HepG2 (cell line): ENCODE measurements at regions not wholly inside any gene's neighbourhood (a gene's known extent, or its start where the extent isn't known, plus 50 kb on each side); places are given as distances from the start of the nearest gene placed in this dataset.

Experiments
- ATAC-seq: fragments of 200-7000 bp; cut with Tn5 transposase; 3 replicates; pipeline ENCODE4 v1.9.1; 2020; ENCODE audit warnings: mild to moderate bottlenecking, moderate library complexity
- BruUV-seq: library from RNA; stranded (reverse); fragments of 400-500 nt; replicated peaks from 2 replicates; lab custom pipeline; 2021; lab: Mats Ljungman, UMichigan
- CTCF ChIA-PET: fragments of 300-600 bp; formaldehyde crosslinking; extraction: SDS; loops from one replicate; lab custom pipeline; 2021; ENCODE audit warnings: low total read pairs, inconsistent platforms, low intra/inter-chr PET ratio; lab: Yijun Ruan, JAX
- POLR2A ChIA-PET: fragments of 350-600 bp; sonication (Branson Sonifier 250); formaldehyde crosslinking; loops from one replicate; lab custom pipeline; 2020; ENCODE audit warnings: antibody characterized with exemption, inconsistent platforms; lab: Yijun Ruan, JAX
- DNase-seq: peaks from one replicate; pipeline ENCODE4 v3.0.0-alpha.2; 2015; ENCODE audit warnings: low spot score
- FAIRE-seq: peaks from 3 replicates; lab custom pipeline; 2011; peaks lifted over from hg19 to GRCh38; lab: Jason Lieb, UNC
- H2AFZ ChIP-seq: one replicate; pipeline ENCODE4 v1.6.1; 2011; ENCODE audit warnings: low read length, inconsistent platforms
- H3K27ac ChIP-seq: fragments of 300-600 bp; 3 replicates; pipeline ENCODE4 v1.8.0; 2011; ENCODE audit warnings: mixed run types, mild to moderate bottlenecking, mixed read lengths, low read length, inconsistent platforms; ENCODE audit not compliant: insufficient read depth; ENCODE audit errors: extremely low read length
- H3K27me3 ChIP-seq, 2 experiments: fragments of 200-600 bp in 1 of 2; 2 replicates in 1 of 2; 3 replicates in 1 of 2; pipeline versions ENCODE4 v1.6.0 to v1.8.0; 2011; ENCODE audit warnings: low read length in 2 of 2, mild to moderate bottlenecking in 2 of 2, moderate library complexity in 2 of 2, inconsistent platforms in 1 of 2; ENCODE audit not compliant: insufficient read depth in 2 of 2, control insufficient read depth in 1 of 2
- H3K36me3 ChIP-seq, 2 experiments: fragments of 200-600 bp in 1 of 2; replicated peaks in 1 of 2; 2 replicates in 1 of 2; 3 replicates in 1 of 2; pipeline versions ENCODE4 v1.5.1 to v1.8.0; 2011; ENCODE audit warnings: low read length in 2 of 2, inconsistent platforms in 1 of 2; ENCODE audit not compliant: insufficient read depth in 2 of 2, control insufficient read depth in 1 of 2
- H3K4me1 ChIP-seq: 2 replicates; pipeline ENCODE4 v1.5.1; 2012; ENCODE audit warnings: low read length, inconsistent platforms; ENCODE audit not compliant: insufficient read depth
- H3K4me2 ChIP-seq: 2 replicates; pipeline ENCODE4 v1.6.0; 2011; ENCODE audit warnings: low read depth, low read length, inconsistent platforms
- H3K4me3 ChIP-seq, 3 experiments: fragments of 200-600 bp in 1 of 3; sonication (generic), shearing (Covaris generic) in 1 of 3; replicated peaks in 1 of 3; 2 replicates each; pipeline ENCODE4 v1.5.1; 2011 to 2016; ENCODE audit warnings: low read length in 3 of 3, inconsistent platforms in 2 of 3, low read depth in 2 of 3, mild to moderate bottlenecking in 2 of 3, control low read depth in 1 of 3, mixed read lengths in 1 of 3; ENCODE audit not compliant: insufficient read depth in 1 of 3
- H3K79me2 ChIP-seq: one replicate; pipeline ENCODE4 v1.6.1; 2011; ENCODE audit warnings: low read length, inconsistent platforms; ENCODE audit not compliant: insufficient read depth
- H3K9ac ChIP-seq: 2 replicates; pipeline ENCODE4 v1.6.0; 2011; ENCODE audit warnings: mild to moderate bottlenecking, low read depth, low read length, inconsistent platforms; ENCODE audit not compliant: insufficient read depth
- H3K9me3 ChIP-seq: 2 replicates; pipeline ENCODE4 v1.5.1; 2012; ENCODE audit warnings: mild to moderate bottlenecking, low read length
- H4K20me1 ChIP-seq: 2 replicates; pipeline ENCODE4 v1.6.0; 2011; ENCODE audit warnings: inconsistent platforms, mild to moderate bottlenecking, low read length, moderate library complexity; ENCODE audit not compliant: insufficient read depth
- GABPB1 ChIP-seq: IDR thresholded peaks from 2 replicates; pipeline ENCODE4 v1.6.1; 2016; ENCODE audit warnings: mild to moderate bottlenecking, missing genetic modification reagents, moderate library complexity, missing compliant biosample characterization
- HOXA5 ChIP-seq: sonication (generic); formaldehyde crosslinking; IDR thresholded peaks from 2 replicates; pipeline ENCODE4 v1.4.0; 2020; ENCODE audit warnings: missing genetic modification reagents
- HOXA7 ChIP-seq: sonication (generic); formaldehyde crosslinking; IDR thresholded peaks from 2 replicates; pipeline ENCODE4 v1.8.1; 2022; ENCODE audit warnings: mild to moderate bottlenecking, missing genetic modification reagents, moderate library complexity
- KDM3A ChIP-seq: IDR thresholded peaks from 2 replicates; pipeline ENCODE4 v1.6.1; 2018; ENCODE audit warnings: low read depth, missing compliant biosample characterization
- NFKB2 ChIP-seq: sonication (generic); formaldehyde crosslinking; IDR thresholded peaks from 2 replicates; pipeline ENCODE4 v1.4.0; 2020; ENCODE audit warnings: missing genetic modification reagents, borderline replicate concordance
- NONO ChIP-seq, 2 experiments: fragments of 450-650 bp in 1 of 2; sonication (generic) in 1 of 2; formaldehyde crosslinking in 1 of 2; IDR thresholded peaks in 1 of 2; conservative IDR thresholded peaks in 1 of 2; 2 replicates each; pipeline versions ENCODE4 v1.6.1 to v1.8.0; 2017 to 2022; ENCODE audit warnings: mild to moderate bottlenecking in 1 of 2, missing genetic modification reagents in 1 of 2, moderate library complexity in 1 of 2
- RXRB ChIP-seq: IDR thresholded peaks from 2 replicates; pipeline ENCODE4 v1.6.1; 2016; ENCODE audit warnings: borderline replicate concordance, missing genetic modification reagents, missing compliant biosample characterization
- SALL1 ChIP-seq: sonication (generic); formaldehyde crosslinking; IDR thresholded peaks from 2 replicates; pipeline ENCODE4 v1.8.0; 2022; ENCODE audit warnings: mild to moderate bottlenecking, missing genetic modification reagents
- TAF15 ChIP-seq: fragments of 200-400 bp; formaldehyde crosslinking; IDR thresholded peaks from one replicate; pipeline ENCODE4 v1.6.1; 2018; ENCODE audit warnings: mild to moderate bottlenecking, low read depth, low read length; ENCODE audit not compliant: poor library complexity, severe bottlenecking
- ZFY ChIP-seq: sonication (generic); formaldehyde crosslinking; IDR thresholded peaks from 2 replicates; pipeline ENCODE4 v1.4.0; 2020; ENCODE audit warnings: missing genetic modification reagents
- ZNF460 ChIP-seq: sonication (generic); formaldehyde crosslinking; IDR thresholded peaks from 2 replicates; pipeline ENCODE4 v1.5.1; 2020; ENCODE audit warnings: missing genetic modification reagents, mild to moderate bottlenecking, borderline replicate concordance
- ZNF609 ChIP-seq: sonication (generic); formaldehyde crosslinking; IDR thresholded peaks from 2 replicates; pipeline ENCODE4 v1.4.0; 2020; ENCODE audit warnings: mild to moderate bottlenecking, missing genetic modification reagents, borderline replicate concordance
- WGBS: methylation state at CpG from one replicate; pipeline ENCODE4 v1.1.6; 2017; ENCODE audit warnings: low lambda C conversion rate; 5-methylcytosine and 5-hydroxymethylcytosine counted together
- in situ Hi-C: cut with HindIII; loops from 2 replicates; pipeline ENCODE4 v1.10.0; 2017; ENCODE audit warnings: low pct_unique_long_range_greater_than_20kb; ENCODE audit not compliant: extremely low pct_ligation_motif_present
- intact Hi-C: fragments of 100-400 bp; cut with micrococcal nuclease; formaldehyde crosslinking; loops from one replicate; pipeline ENCODE4 v1.10.0; 2022; ENCODE audit not compliant: unreplicated experiment
- TF ChIP-seq, protein P1 (sequence below): sonication (generic); IDR thresholded peaks from 2 replicates; pipeline ENCODE4 v1.6.1; 2016; ENCODE audit warnings: low read depth, borderline replicate concordance
- TF ChIP-seq, protein P2 (sequence below): sonication (generic); formaldehyde crosslinking; IDR thresholded peaks from 2 replicates; pipeline ENCODE4 v1.4.0; 2020; ENCODE audit warnings: missing genetic modification reagents

GRCh38 chr14:100654814-100655740, 67.9 kb upstream of the BEGAIN start:
- Histone ChIP-seq H3K27me3 (peaks cover 0 to 47% of the 10 kb centered on the region in 2 experiments; a peak in 4 of 5 replicates), H4K20me1 (no peaks in the 10 kb centered on the region), H2AFZ (no peak overlapping the region), H3K4me2 (peak overlapping the region; percentile 69), H3K4me3 (peak overlapping the region; percentile 32 to 71 (median 38); a peak in 4 of 6 replicates), H3K36me3 (no peaks in the 10 kb centered on the region), H3K9ac (no peak overlapping the region), H3K9me3 (no peaks in the 10 kb centered on the region), H3K79me2 (no peaks in the 10 kb centered on the region), H3K27ac (no peak overlapping the region), H3K4me1 (peaks cover 60% of the 10 kb centered on the region)
- ATAC-seq, result peak; percentile 75
- no peak for DNase-seq
- intact Hi-C loops (loop anchor here (2.0 kb wide), 1 partner anchor 272 kb away; no protein-coding TSS in a partner anchor), in situ Hi-C loops (loop anchor here (5.0 kb wide), 1 partner anchor 268 kb away; no protein-coding TSS in a partner anchor)
- ChIA-PET CTCF (interaction anchor here (1.1 to 2.6 kb wide), 2 partner anchors 238 to 248 kb away, joined by 3 to 9 read pairs; no protein-coding TSS in a partner anchor), POLR2A (no interaction called here)
- no TSS peak for BruUV-seq
- 32% methylated on average over 7 of the region's 43 CpGs for WGBS
- no peak for FAIRE-seq
- TF ChIP-seq SALL1 (CRISPR knock-in tag), result peak; percentile 47
- TF ChIP-seq HOXA7 (CRISPR knock-in tag), result no peak
- TF ChIP-seq RXRB (CRISPR knock-in tag), result peak; percentile 25; the same call in 1 of the 2 replicates
- no peak for TF ChIP-seq NONO (IDR thresholded peaks at IDR 0.05)
- TF ChIP-seq NONO (CRISPR knock-in tag; conservative IDR thresholded peaks at IDR 0.05), result peak; percentile 35; the same call in 1 of the 2 replicates
- TF ChIP-seq, protein P1, sequence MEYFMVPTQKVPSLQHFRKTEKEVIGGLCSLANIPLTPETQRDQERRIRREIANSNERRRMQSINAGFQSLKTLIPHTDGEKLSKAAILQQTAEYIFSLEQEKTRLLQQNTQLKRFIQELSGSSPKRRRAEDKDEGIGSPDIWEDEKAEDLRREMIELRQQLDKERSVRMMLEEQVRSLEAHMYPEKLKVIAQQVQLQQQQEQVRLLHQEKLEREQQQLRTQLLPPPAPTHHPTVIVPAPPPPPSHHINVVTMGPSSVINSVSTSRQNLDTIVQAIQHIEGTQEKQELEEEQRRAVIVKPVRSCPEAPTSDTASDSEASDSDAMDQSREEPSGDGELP, result peak; percentile 41; the same call in 1 of the 2 replicates
- peak; percentile 74 for TF ChIP-seq TAF15
- no peak for TF ChIP-seq ZNF609
- peak; percentile 61; the same call in 1 of the 2 replicates for TF ChIP-seq GABPB1 (CRISPR knock-in tag)
- peak; percentile 52 for TF ChIP-seq ZFY
- 0 out of 2 replicates have a peak, but pooled peaks have one; percentile 51 for TF ChIP-seq HOXA5 (CRISPR knock-in tag)
- peak; percentile 57; the same call in 1 of the 2 replicates for TF ChIP-seq KDM3A (CRISPR knock-in tag)
- TF ChIP-seq ZNF460, result no peak
- TF ChIP-seq NFKB2 (CRISPR knock-in tag), result peak; percentile 57; the same call in 1 of the 2 replicates
- TF ChIP-seq, protein P2, sequence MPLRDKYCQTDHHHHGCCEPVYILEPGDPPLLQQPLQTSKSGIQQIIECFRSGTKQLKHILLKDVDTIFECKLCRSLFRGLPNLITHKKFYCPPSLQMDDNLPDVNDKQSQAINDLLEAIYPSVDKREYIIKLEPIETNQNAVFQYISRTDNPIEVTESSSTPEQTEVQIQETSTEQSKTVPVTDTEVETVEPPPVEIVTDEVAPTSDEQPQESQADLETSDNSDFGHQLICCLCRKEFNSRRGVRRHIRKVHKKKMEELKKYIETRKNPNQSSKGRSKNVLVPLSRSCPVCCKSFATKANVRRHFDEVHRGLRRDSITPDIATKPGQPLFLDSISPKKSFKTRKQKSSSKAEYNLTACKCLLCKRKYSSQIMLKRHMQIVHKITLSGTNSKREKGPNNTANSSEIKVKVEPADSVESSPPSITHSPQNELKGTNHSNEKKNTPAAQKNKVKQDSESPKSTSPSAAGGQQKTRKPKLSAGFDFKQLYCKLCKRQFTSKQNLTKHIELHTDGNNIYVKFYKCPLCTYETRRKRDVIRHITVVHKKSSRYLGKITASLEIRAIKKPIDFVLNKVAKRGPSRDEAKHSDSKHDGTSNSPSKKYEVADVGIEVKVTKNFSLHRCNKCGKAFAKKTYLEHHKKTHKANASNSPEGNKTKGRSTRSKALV (CRISPR knock-in tag), result peak; percentile 42; the same call in 1 of the 2 replicates
